Brain microvascular endothelial cell (primary cell): ENCODE measurements at regions not wholly inside any gene's neighbourhood (a gene's known extent, or its start where the extent isn't known, plus 50 kb on each side); places are given as distances from the start of the nearest gene placed in this dataset.

Source experiments
- DNase-seq: peaks from one replicate; pipeline ENCODE4 v3.0.0-alpha.2; 2020
- H3K27ac ChIP-seq: fragments of 250-450 bp; sonication (Bioruptor Pico); 2 replicates; pipeline ENCODE4 v1.5.1; 2020; ENCODE audit warnings: mild to moderate bottlenecking, moderate library complexity
- H3K27me3 ChIP-seq: fragments of 250-450 bp; sonication (Bioruptor Pico); replicated peaks from 2 replicates; pipeline ENCODE4 v1.5.1; 2020; ENCODE audit warnings: mild to moderate bottlenecking
- H3K36me3 ChIP-seq: fragments of 250-450 bp; sonication (Bioruptor Pico); replicated peaks from 2 replicates; pipeline ENCODE4 v1.5.1; 2020; ENCODE audit warnings: mild to moderate bottlenecking
- H3K4me3 ChIP-seq: 2 replicates; pipeline ENCODE4 v1.5.1; 2011; ENCODE audit warnings: low read depth, mild to moderate bottlenecking, control low read depth, low read length, moderate library complexity
- CTCF ChIP-seq: IDR thresholded peaks from 2 replicates; pipeline ENCODE4 v1.5.1; 2011; ENCODE audit warnings: low read depth, mild to moderate bottlenecking, moderate library complexity, low read length, control low read depth, inconsistent platforms; ENCODE audit errors: missing control alignments
- in situ Hi-C: cut with HindIII; loops from 2 replicates; pipeline ENCODE4 v1.10.0; 2017; ENCODE audit warnings: low sequenced_read_pairs, low pct_ligation_motif_present

DNA sequence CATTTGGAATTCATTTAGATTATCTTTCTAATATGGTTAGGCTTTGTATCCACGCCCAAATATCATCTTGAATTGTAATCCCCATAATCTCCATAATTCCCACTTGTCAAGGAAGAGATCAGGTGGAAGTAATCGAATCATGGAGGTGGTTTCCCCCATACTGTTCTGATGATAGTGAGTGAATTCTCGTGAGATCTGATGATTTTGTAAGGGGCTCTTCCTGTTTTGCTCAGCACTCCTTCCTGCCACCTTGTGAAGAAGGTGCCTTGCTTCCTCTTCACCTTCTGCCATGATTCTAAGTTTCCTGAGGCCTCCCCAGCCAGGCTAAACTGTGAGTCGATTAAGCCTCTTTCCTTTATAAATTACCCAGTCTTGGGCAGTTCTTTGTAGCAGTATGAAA is 527.5 kb upstream of the ARRDC3 start:
- Histone ChIP-seq H3K4me3 (no peak overlapping the region), H3K27ac (no peak overlapping the region), H3K36me3 (no peaks in the 10 kb centered on the region), H3K27me3 (no peaks in the 10 kb centered on the region)
- in situ Hi-C loops = no loop called here
- DNase-seq = no peak
- TF ChIP-seq CTCF = no peak

GRCh38 chr5:91910247-91910646 is 527.1 kb upstream of the ARRDC3 start:
- no peak overlapping the region for H3K27ac ChIP-seq
- peak; percentile 4 for TF ChIP-seq CTCF
- H3K27me3 ChIP-seq = no peaks in the 10 kb centered on the region
- in situ Hi-C loops = no loop called here
- DNase-seq = no peak
- no peaks in the 10 kb centered on the region for H3K36me3 ChIP-seq
- no peak overlapping the region for H3K4me3 ChIP-seq

DNA sequence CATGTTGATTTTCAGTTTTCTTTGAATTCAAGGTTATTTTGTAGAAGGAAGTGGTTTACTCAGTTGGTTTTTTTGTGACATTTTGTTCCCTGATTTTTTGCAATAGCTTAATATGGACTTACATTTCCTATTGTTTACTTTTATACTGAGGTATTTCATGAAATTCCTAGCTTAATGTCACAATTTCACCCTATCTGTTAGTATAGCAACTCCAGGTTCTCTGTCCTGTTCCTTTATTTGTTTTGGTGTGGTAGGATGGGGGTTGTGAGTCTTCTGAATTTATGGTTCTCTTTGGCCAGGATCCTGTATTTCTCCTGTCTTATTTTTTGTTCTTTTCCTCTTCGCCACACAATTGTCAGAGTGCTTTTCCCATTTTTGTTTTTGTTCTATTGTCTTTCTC is 523.4 kb upstream of the ARRDC3 start:
- no peak for TF ChIP-seq CTCF
- Histone ChIP-seq H3K27me3 (no peaks in the 10 kb centered on the region), H3K4me3 (no peak overlapping the region), H3K27ac (no peak overlapping the region), H3K36me3 (no peaks in the 10 kb centered on the region)
- in situ Hi-C loops = no loop called here
- DNase-seq = no peak

- Histone ChIP-seq H3K36me3 (no peaks in the 10 kb centered on the region), H3K27ac (no peak overlapping the region), H3K27me3 (no peaks in the 10 kb centered on the region), H3K4me3 (no peak overlapping the region)
- in situ Hi-C loops = no loop called here
- DNase-seq = no peak
- no peak for TF ChIP-seq CTCF
Measured at GRCh38 chr5:91906027-91906426, 522.9 kb upstream of the ARRDC3 start.

- in situ Hi-C loops = no loop called here
- Histone ChIP-seq H3K27ac (no peak overlapping the region), H3K36me3 (no peaks in the 10 kb centered on the region), H3K4me3 (no peak overlapping the region), H3K27me3 (no peaks in the 10 kb centered on the region)
- TF ChIP-seq CTCF = no peak
- no peak for DNase-seq
Measured at GRCh38 chr5:91898898-91899297, 515.8 kb upstream of the ARRDC3 start.

- no peak for TF ChIP-seq CTCF
- in situ Hi-C loops = no loop called here
- Histone ChIP-seq H3K27ac (no peak overlapping the region), H3K27me3 (no peaks in the 10 kb centered on the region), H3K36me3 (no peaks in the 10 kb centered on the region), H3K4me3 (no peak overlapping the region)
- DNase-seq = no peak
Measured at GRCh38 chr5:91898019-91898418, 514.9 kb upstream of the ARRDC3 start.
